SU-DHL-6 (cell line): ENCODE measurements at regions not wholly inside any gene's neighbourhood (a gene's known extent, or its start where the extent isn't known, plus 50 kb on each side); places are given as distances from the start of the nearest gene placed in this dataset.

Experiments
- H2AFZ ChIP-seq: fragments of 200-600 bp; sonication (generic); 2 replicates; pipeline ENCODE4 v1.6.1; 2014; ENCODE audit warnings: low read depth, mild to moderate bottlenecking, moderate library complexity, mixed read lengths, antibody characterized with exemption, low read length; ENCODE audit not compliant: severe bottlenecking
- H3F3A ChIP-seq: fragments of 200-600 bp; shearing (Covaris generic); 2 replicates; pipeline ENCODE4 v1.6.0; 2016; ENCODE audit warnings: antibody characterized with exemption, mild to moderate bottlenecking; ENCODE audit not compliant: insufficient read depth
- H3K27ac ChIP-seq: fragments of 200-600 bp; sonication (generic); 2 replicates; pipeline ENCODE4 v1.5.1; 2016; ENCODE audit warnings: low read depth, mild to moderate bottlenecking, low read length, moderate library complexity, mixed read lengths
- H3K27me3 ChIP-seq: fragments of 200-600 bp; sonication (generic), shearing (Covaris generic); 2 replicates; pipeline ENCODE4 v1.6.0; 2014; ENCODE audit warnings: mild to moderate bottlenecking, low read length
- H3K36me3 ChIP-seq: fragments of 200-600 bp; sonication (generic); 2 replicates; pipeline ENCODE4 v1.6.1; 2014; ENCODE audit warnings: mild to moderate bottlenecking, low read length, mixed read lengths
- H3K4me2 ChIP-seq: fragments of 300-600, 200-600 bp; shearing (Covaris generic), sonication (generic); 2 replicates; pipeline ENCODE4 v1.6.0; 2014; ENCODE audit warnings: low read length, low read depth, mild to moderate bottlenecking; ENCODE audit not compliant: poor library complexity, severe bottlenecking
- H3K4me3 ChIP-seq: fragments of 200-600 bp; sonication (generic); 2 replicates; pipeline ENCODE4 v1.5.1; 2014; ENCODE audit warnings: antibody characterized with exemption, low read length, mild to moderate bottlenecking, mixed read lengths; ENCODE audit not compliant: insufficient read depth, poor library complexity, severe bottlenecking
- H3K79me2 ChIP-seq: fragments of 200-600 bp; sonication (generic); 2 replicates; pipeline ENCODE4 v1.6.1; 2014; ENCODE audit warnings: mild to moderate bottlenecking, low read length, moderate library complexity; ENCODE audit not compliant: insufficient read depth
- H3K9ac ChIP-seq: fragments of 200-600 bp; sonication (generic); 2 replicates; pipeline ENCODE4 v1.7.0; 2014; ENCODE audit warnings: mild to moderate bottlenecking, low read length
- H3K9me2 ChIP-seq: fragments of 200-600 bp; sonication (generic); replicated peaks from 2 replicates; pipeline ENCODE4 v1.6.1; 2014; ENCODE audit warnings: low read length; ENCODE audit not compliant: insufficient read depth
- H3K9me3 ChIP-seq: fragments of 200-600 bp; sonication (generic); 2 replicates; pipeline ENCODE4 v1.6.1; 2014; ENCODE audit warnings: low read length, mixed read lengths; ENCODE audit not compliant: insufficient read depth
- H4K20me1 ChIP-seq: fragments of 200-600 bp; sonication (generic); 2 replicates; pipeline ENCODE4 v1.6.1; 2014; ENCODE audit warnings: low read depth, mild to moderate bottlenecking, antibody characterized with exemption, low read length, moderate library complexity, mixed read lengths
- CTCF ChIP-seq: fragments of 200-600 bp; sonication (generic); IDR thresholded peaks from one replicate; pipeline ENCODE4 v1.5.1; 2017; ENCODE audit warnings: antibody characterized with exemption, mild to moderate bottlenecking, low read length, moderate library complexity; ENCODE audit not compliant: insufficient read depth, poor library complexity, severe bottlenecking
- EZH2phosphoT487 ChIP-seq: fragments of 200-600 bp; sonication (generic), shearing (Covaris generic); conservative IDR thresholded peaks from 2 replicates; pipeline ENCODE4 v1.6.1; 2018; ENCODE audit warnings: mild to moderate bottlenecking, antibody characterized with exemption, low read length, moderate library complexity, mixed read lengths

- Histone ChIP-seq H3K27ac (no peak overlapping the region), H3K79me2 (no peaks in the 10 kb centered on the region), H3K9me3 (no peaks in the 10 kb centered on the region), H4K20me1 (no peaks in the 10 kb centered on the region), H3K36me3 (no peaks in the 10 kb centered on the region), H3K4me2 (no peak overlapping the region), H3K27me3 (0 out of 2 replicates have a peak, but pooled peaks cover 2% of the 10 kb centered on the region), H3K9me2 (no peaks in the 10 kb centered on the region), H3K4me3 (no peak overlapping the region), H3K9ac (no peak overlapping the region), H3F3A (no peaks in the 10 kb centered on the region), H2AFZ (no peak overlapping the region)
- no peak for TF ChIP-seq EZH2phosphoT487
- no peak for TF ChIP-seq CTCF
Measured at GRCh38 chr3:127409421-127410136, 121.7 kb upstream of the PRR20G start.

- Histone ChIP-seq H3K9ac (no peak overlapping the region), H3F3A (no peaks in the 10 kb centered on the region), H3K9me2 (no peaks in the 10 kb centered on the region), H3K4me3 (no peak overlapping the region), H3K9me3 (no peaks in the 10 kb centered on the region), H4K20me1 (no peaks in the 10 kb centered on the region), H3K27me3 (0 out of 2 replicates have a peak, but pooled peaks cover 2% of the 10 kb centered on the region), H2AFZ (no peak overlapping the region), H3K27ac (no peak overlapping the region), H3K36me3 (no peaks in the 10 kb centered on the region), H3K79me2 (no peaks in the 10 kb centered on the region), H3K4me2 (no peak overlapping the region)
- TF ChIP-seq CTCF (no peak), EZH2phosphoT487 (no peak)
Measured at GRCh38 chr3:127408684-127409420, 121.0 kb upstream of the PRR20G start.

GRCh38 chr3:127408022-127408683 lies 120.3 kb upstream of the PRR20G start:
- 0 out of 2 replicates have a peak, but pooled peaks cover 2% of the 10 kb centered on the region for H3K27me3 ChIP-seq
- H3F3A ChIP-seq: no peaks in the 10 kb centered on the region
- no peak overlapping the region for H2AFZ ChIP-seq
- H3K36me3 ChIP-seq: no peaks in the 10 kb centered on the region
- H3K4me2 ChIP-seq: no peak overlapping the region
- no peaks in the 10 kb centered on the region for H4K20me1 ChIP-seq
- H3K27ac ChIP-seq: no peak overlapping the region
- no peak overlapping the region for H3K9ac ChIP-seq
- TF ChIP-seq CTCF (no peak), EZH2phosphoT487 (no peak)
- H3K9me2 ChIP-seq: no peaks in the 10 kb centered on the region
- no peak overlapping the region for H3K4me3 ChIP-seq
- H3K79me2 ChIP-seq: no peaks in the 10 kb centered on the region
- no peaks in the 10 kb centered on the region for H3K9me3 ChIP-seq
